CD14-positive monocyte (primary cell): ENCODE measurements at regions not wholly inside any gene's neighbourhood (a gene's known extent, or its start where the extent isn't known, plus 50 kb on each side); places are given as distances from the start of the nearest gene placed in this dataset.

ENCODE experiments used
- DNase-seq, 3 donors: peaks; one replicate each; pipeline ENCODE4 v3.0.0-alpha.2; 2011 to 2022
- H2AFZ ChIP-seq: 2 replicates; pipeline ENCODE4 v1.6.0; 2012; ENCODE audit warnings: mild to moderate bottlenecking, low read depth, low read length, inconsistent platforms; ENCODE audit not compliant: insufficient read depth, poor library complexity, severe bottlenecking
- H3K27ac ChIP-seq, 2 donors: 1 replicate in 1 of 2; 2 replicates in 1 of 2; pipeline ENCODE4 v1.5.1; 2012 to 2013; ENCODE audit warnings: low read length in 2 of 2, control low read depth in 1 of 2, inconsistent platforms in 1 of 2, low read depth in 1 of 2, mild to moderate bottlenecking in 1 of 2
- H3K27me3 ChIP-seq, 2 donors: one replicate each; pipeline versions ENCODE4 v1.6.0 to v1.6.1; 2011 to 2013; ENCODE audit warnings: low read length in 2 of 2; ENCODE audit not compliant: control insufficient read depth in 2 of 2, insufficient read depth in 2 of 2
- H3K36me3 ChIP-seq, 2 donors: replicated peaks in 1 of 2; 1 replicate in 1 of 2; 2 replicates in 1 of 2; pipeline versions ENCODE4 v1.5.1 to v1.6.1; 2012 to 2013; ENCODE audit warnings: low read length in 2 of 2, control low read depth in 1 of 2, inconsistent platforms in 1 of 2, mild to moderate bottlenecking in 1 of 2; ENCODE audit not compliant: insufficient read depth in 2 of 2, control insufficient read depth in 1 of 2
- H3K4me1 ChIP-seq, 2 donors: 1 replicate in 1 of 2; 2 replicates in 1 of 2; pipeline versions ENCODE4 v1.5.1 to v1.6.1; 2012 to 2013; ENCODE audit warnings: low read length in 2 of 2, control low read depth in 1 of 2, inconsistent platforms in 1 of 2, mild to moderate bottlenecking in 1 of 2, moderate library complexity in 1 of 2; ENCODE audit not compliant: insufficient read depth in 2 of 2, control insufficient read depth in 1 of 2
- H3K4me2 ChIP-seq: replicated peaks from 2 replicates; pipeline ENCODE3; 2012; ENCODE audit warnings: low read length, moderate library complexity, mild to moderate bottlenecking; ENCODE audit not compliant: poor library complexity, severe bottlenecking; ENCODE audit errors: extremely low read depth
- H3K4me3 ChIP-seq, 3 experiments: fragments of 200-600 bp in 1 of 3; sonication (generic) in 1 of 3; replicated peaks in 1 of 3; 1 replicate in 2 of 3; 2 replicates in 1 of 3; pipeline ENCODE4 v1.5.1; 2011 to 2013; ENCODE audit warnings: low read length in 3 of 3, mild to moderate bottlenecking in 3 of 3, control low read depth in 2 of 3, low read depth in 2 of 3, inconsistent platforms in 1 of 3, moderate library complexity in 1 of 3
- H3K79me2 ChIP-seq: 2 replicates; pipeline ENCODE4 v1.6.0; 2012; ENCODE audit warnings: mild to moderate bottlenecking, control low read depth, inconsistent platforms, low read length, moderate library complexity; ENCODE audit not compliant: insufficient read depth
- H3K9ac ChIP-seq: 2 replicates; pipeline ENCODE4 v1.6.0; 2017; ENCODE audit warnings: low read length, mild to moderate bottlenecking; ENCODE audit not compliant: insufficient read depth, poor library complexity, severe bottlenecking
- H3K9me3 ChIP-seq, 2 donors: replicated peaks in 1 of 2; 1 replicate in 1 of 2; 2 replicates in 1 of 2; pipeline versions ENCODE4 v1.5.1 to v1.6.1; 2012 to 2013; ENCODE audit warnings: low read length in 2 of 2, control low read depth in 1 of 2; ENCODE audit not compliant: control insufficient read depth in 1 of 2, insufficient read depth in 1 of 2
- H4K20me1 ChIP-seq: 2 replicates; pipeline ENCODE4 v1.6.0; 2012; ENCODE audit warnings: mild to moderate bottlenecking, low read length, control low read depth, moderate library complexity; ENCODE audit not compliant: insufficient read depth
- H3K27ac Mint-ChIP-seq, 7 donors: one replicate each; pipeline ENCODE4 v1.8.0; 2020; ENCODE audit warnings: mild to moderate bottlenecking in 7 of 7, mixed read lengths in 7 of 7, moderate library complexity in 6 of 7, inconsistent platforms in 2 of 7
- H3K27me3 Mint-ChIP-seq, 3 donors: one replicate each; pipeline ENCODE4 v1.8.0; 2021 to 2022; ENCODE audit warnings: low read depth in 3 of 3, mild to moderate bottlenecking in 3 of 3, mixed read lengths in 3 of 3, moderate library complexity in 3 of 3, inconsistent platforms in 1 of 3
- H3K36me3 Mint-ChIP-seq, 2 donors: one replicate each; pipeline ENCODE4 v1.8.0; 2020; ENCODE audit warnings: mixed read lengths in 2 of 2, inconsistent platforms in 1 of 2, mild to moderate bottlenecking in 1 of 2
- H3K4me1 Mint-ChIP-seq: one replicate; pipeline ENCODE4 v1.8.0; 2020; ENCODE audit warnings: mild to moderate bottlenecking, mixed read lengths
- H3K4me3 Mint-ChIP-seq, 2 donors: one replicate each; pipeline ENCODE4 v1.8.0; 2020; ENCODE audit warnings: mild to moderate bottlenecking in 2 of 2, mixed read lengths in 2 of 2, moderate library complexity in 1 of 2
- H3K9me3 Mint-ChIP-seq, 7 donors: one replicate each; pipeline ENCODE4 v1.8.0; 2020 to 2022; ENCODE audit warnings: mixed read lengths in 7 of 7, mild to moderate bottlenecking in 6 of 7, moderate library complexity in 6 of 7, inconsistent platforms in 2 of 7
- CTCF ChIP-seq: fragments of 200-600 bp; IDR thresholded peaks from one replicate; pipeline ENCODE4 v1.8.0; 2022; ENCODE audit warnings: antibody characterized with exemption, mild to moderate bottlenecking
- WGBS: methylation state at CpG from one replicate; pipeline ENCODE4 v1.1.5; 2013; ENCODE audit warnings: missing lambda C conversion rate; ENCODE audit not compliant: insufficient coverage; 5-methylcytosine and 5-hydroxymethylcytosine counted together
- intact Hi-C, 2 donors: fragments of 100-400 bp; cut with micrococcal nuclease; formaldehyde crosslinking; loops; one replicate each; pipeline versions ENCODE4 v1.15.0 to v1.15.1; 2023

- Histone ChIP-seq H3K4me1 (no peaks in the 10 kb centered on the region), H3K36me3 (no peaks in the 10 kb centered on the region), H2AFZ (no peak overlapping the region), H3K4me3 (no peak overlapping the region), H3K27me3 (no peaks in the 10 kb centered on the region), H3K4me2 (no peak overlapping the region), H3K9me3 (peaks cover 16 to 28% of the 10 kb centered on the region in 2 donors), H3K27ac (no peak overlapping the region), H3K79me2 (no peaks in the 10 kb centered on the region), H3K9ac (no peak overlapping the region), H4K20me1 (no peaks in the 10 kb centered on the region)
- Mint-ChIP-seq H3K4me1 (no peaks in the 10 kb centered on the region), H3K27ac (no peak overlapping the region), H3K9me3 (peaks cover 3 to 17% (median 9%) of the 10 kb centered on the region in 7 donors), H3K4me3 (no peak overlapping the region), H3K27me3 (peaks cover 0 to 1% (median 0%) of the 10 kb centered on the region in 3 donors), H3K36me3 (no peaks in the 10 kb centered on the region)
- intact Hi-C loops, result no loop called here
- no peak for TF ChIP-seq CTCF
- 88% methylated on average over 2 of the region's 5 CpGs for WGBS
- DNase-seq, result no peak
Measured at GRCh38 chr7:46539892-46540483, 618.9 kb upstream of the IGFBP3 start.

- Histone ChIP-seq H3K4me2 (no peak overlapping the region), H3K36me3 (no peaks in the 10 kb centered on the region), H3K9me3 (peaks cover 35 to 36% of the 10 kb centered on the region in 2 donors), H3K9ac (no peak overlapping the region), H2AFZ (no peak overlapping the region), H4K20me1 (no peaks in the 10 kb centered on the region), H3K27ac (no peak overlapping the region), H3K4me3 (no peak overlapping the region), H3K79me2 (no peaks in the 10 kb centered on the region), H3K27me3 (no peaks in the 10 kb centered on the region), H3K4me1 (no peaks in the 10 kb centered on the region)
- no peaks in the 10 kb centered on the region for H3K36me3 Mint-ChIP-seq
- intact Hi-C loops, result no loop called here
- peaks cover 9 to 21% (median 12%) of the 10 kb centered on the region in 7 donors for H3K9me3 Mint-ChIP-seq
- H3K27me3 Mint-ChIP-seq, result peaks cover 0 to 1% (median 0%) of the 10 kb centered on the region in 3 donors
- H3K27ac Mint-ChIP-seq, result no peak overlapping the region
- DNase-seq, result no peak
- no peaks in the 10 kb centered on the region for H3K4me1 Mint-ChIP-seq
- no peak overlapping the region for H3K4me3 Mint-ChIP-seq
- no peak for TF ChIP-seq CTCF
- WGBS, result no CpG with 5 or more reads among the region's 5 CpGs
Measured at GRCh38 chr7:46537191-46537905, 616.3 kb upstream of the IGFBP3 start.
